ACC112 (cell line): ENCODE measurements at regions not wholly inside any gene's neighbourhood (a gene's known extent, or its start where the extent isn't known, plus 50 kb on each side); places are given as distances from the start of the nearest gene placed in this dataset.

Source experiments
- H2AFZ ChIP-seq: fragments of 200-600 bp; sonication (generic); one replicate; pipeline ENCODE4 v1.6.0; 2017; ENCODE audit warnings: antibody characterized with exemption, low read length; ENCODE audit not compliant: unreplicated experiment
- H3K27ac ChIP-seq: fragments of 200-600 bp; sonication (generic); 2 replicates; pipeline ENCODE4 v1.5.1; 2014; ENCODE audit warnings: low read depth, mild to moderate bottlenecking, antibody characterized with exemption, low read length, moderate library complexity
- H3K27me3 ChIP-seq: fragments of 200-600 bp; sonication (generic); 2 replicates; pipeline ENCODE4 v1.6.1; 2014; ENCODE audit warnings: mild to moderate bottlenecking, antibody characterized with exemption, low read length, moderate library complexity, mixed read lengths; ENCODE audit not compliant: insufficient read depth
- H3K36me3 ChIP-seq: fragments of 200-600 bp; sonication (generic); 2 replicates; pipeline ENCODE4 v1.6.1; 2016; ENCODE audit warnings: mild to moderate bottlenecking, antibody characterized with exemption, low read length, moderate library complexity, mixed read lengths; ENCODE audit not compliant: insufficient read depth
- H3K4me1 ChIP-seq: fragments of 200-600 bp; sonication (generic); one replicate; pipeline ENCODE4 v1.6.1; 2016; ENCODE audit warnings: low read length, mixed read lengths; ENCODE audit not compliant: insufficient read depth, unreplicated experiment, control insufficient read depth
- H3K4me3 ChIP-seq: fragments of 200-600 bp; sonication (generic); 2 replicates; pipeline ENCODE4 v1.5.1; 2014; ENCODE audit warnings: mild to moderate bottlenecking, low read depth, low read length
- H3K79me2 ChIP-seq: fragments of 200-600 bp; sonication (generic); one replicate; pipeline ENCODE4 v1.6.0; 2016; ENCODE audit warnings: low read length; ENCODE audit not compliant: control insufficient read depth, unreplicated experiment, insufficient read depth

DNA sequence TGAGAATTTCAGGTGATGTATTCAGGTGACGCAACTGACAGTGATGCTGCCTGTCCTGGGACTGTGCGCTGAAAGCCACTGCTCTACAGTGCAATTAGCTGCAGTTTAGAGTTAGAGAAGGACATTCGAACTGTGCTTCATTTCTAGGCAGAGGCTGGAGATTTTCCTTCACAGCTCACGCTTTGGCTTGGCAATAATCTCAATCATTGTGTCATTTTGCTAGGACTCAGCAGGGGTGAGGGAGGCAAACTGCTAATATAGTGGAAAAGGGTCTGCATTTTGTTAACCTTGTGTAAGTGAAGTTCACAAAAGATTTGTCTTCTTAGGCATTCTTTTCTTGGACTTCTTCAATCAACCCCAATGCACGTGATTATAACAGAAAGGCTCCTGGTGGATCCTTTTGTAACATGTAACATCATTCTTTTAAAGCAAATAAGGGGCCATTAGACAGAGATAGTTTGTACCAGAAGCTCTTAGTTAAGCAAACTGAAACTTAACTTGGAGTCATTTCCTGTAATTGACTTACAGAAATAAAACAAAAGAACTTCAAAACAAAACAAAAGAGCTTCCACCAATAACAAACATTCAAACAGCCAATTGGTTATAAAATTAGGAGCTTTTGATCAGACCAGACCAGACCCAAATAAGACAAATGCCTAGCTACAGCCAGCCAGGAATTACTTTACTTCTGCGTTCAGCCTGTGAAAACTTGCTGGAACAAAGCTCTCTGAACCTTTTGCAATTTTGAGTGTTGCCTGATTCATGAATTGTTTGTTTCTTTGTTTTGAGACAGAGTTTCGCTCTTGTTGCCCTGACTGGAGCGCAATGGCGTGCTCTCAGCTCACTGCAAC, 1376.3 kb upstream of the CELF4 start:
- Histone ChIP-seq H2AFZ (no peak overlapping the region), H3K36me3 (no peaks in the 10 kb centered on the region), H3K27ac (no peak overlapping the region), H3K27me3 (no peaks in the 10 kb centered on the region), H3K79me2 (no peaks in the 10 kb centered on the region), H3K4me1 (no peaks in the 10 kb centered on the region), H3K4me3 (no peak overlapping the region)

DNA sequence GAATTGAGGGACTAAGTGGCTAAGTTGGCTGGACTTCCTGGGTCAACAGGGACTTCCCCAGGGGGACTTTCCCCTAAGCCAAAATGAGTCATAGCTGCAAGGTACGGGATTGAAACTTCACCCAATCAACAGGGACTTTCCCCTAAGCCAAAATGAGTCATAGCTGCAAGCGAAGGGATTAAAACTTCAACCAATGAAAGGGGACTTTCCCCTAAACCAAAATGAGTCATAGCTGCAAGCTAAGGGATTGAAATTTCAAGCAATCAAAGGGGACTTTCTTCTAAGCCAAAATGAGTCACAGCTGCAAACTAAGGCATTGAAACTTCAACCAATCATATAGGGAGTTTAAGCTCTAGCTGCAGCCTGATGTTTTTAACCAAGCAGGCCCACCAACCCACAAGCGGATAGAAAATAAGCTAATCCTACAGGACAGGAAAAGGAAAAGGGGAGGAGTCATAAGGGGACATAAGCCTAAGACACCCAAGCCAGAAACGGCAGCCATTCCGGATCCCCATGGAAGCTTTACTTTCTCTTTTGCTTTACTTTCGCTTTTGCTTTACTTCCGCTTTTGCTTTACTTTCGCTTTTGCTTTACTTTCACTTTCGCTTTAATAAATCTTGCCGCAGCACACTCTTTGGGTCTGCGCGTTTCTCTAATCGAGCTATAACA, 1375.4 kb upstream of the CELF4 start:
- no peak overlapping the region for H2AFZ ChIP-seq
- no peaks in the 10 kb centered on the region for H3K79me2 ChIP-seq
- H3K4me3 ChIP-seq, result no peak overlapping the region
- no peaks in the 10 kb centered on the region for H3K4me1 ChIP-seq
- H3K36me3 ChIP-seq, result no peaks in the 10 kb centered on the region
- H3K27me3 ChIP-seq, result no peaks in the 10 kb centered on the region
- no peak overlapping the region; the same call in 1 of the 2 replicates for H3K27ac ChIP-seq

DNA sequence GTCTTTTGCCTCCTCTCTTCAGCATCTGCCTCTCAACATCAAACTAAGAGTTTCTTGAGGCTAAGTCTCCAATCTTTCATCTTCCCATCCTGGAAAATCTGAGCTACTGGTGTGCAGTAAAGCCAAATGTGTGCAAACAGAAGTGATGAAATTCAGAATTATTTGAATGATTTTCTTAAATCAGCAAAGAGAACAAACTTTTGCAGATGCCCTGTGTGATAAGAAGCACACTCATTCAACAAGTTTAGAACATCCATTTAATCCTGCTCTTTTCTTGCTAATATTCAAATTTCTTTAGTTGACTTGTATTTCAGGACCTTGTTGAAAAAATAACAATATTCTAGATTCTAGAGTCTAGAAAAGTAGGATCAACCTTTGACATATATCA, 1374.9 kb upstream of the CELF4 start:
- H2AFZ ChIP-seq, result no peak overlapping the region

DNA sequence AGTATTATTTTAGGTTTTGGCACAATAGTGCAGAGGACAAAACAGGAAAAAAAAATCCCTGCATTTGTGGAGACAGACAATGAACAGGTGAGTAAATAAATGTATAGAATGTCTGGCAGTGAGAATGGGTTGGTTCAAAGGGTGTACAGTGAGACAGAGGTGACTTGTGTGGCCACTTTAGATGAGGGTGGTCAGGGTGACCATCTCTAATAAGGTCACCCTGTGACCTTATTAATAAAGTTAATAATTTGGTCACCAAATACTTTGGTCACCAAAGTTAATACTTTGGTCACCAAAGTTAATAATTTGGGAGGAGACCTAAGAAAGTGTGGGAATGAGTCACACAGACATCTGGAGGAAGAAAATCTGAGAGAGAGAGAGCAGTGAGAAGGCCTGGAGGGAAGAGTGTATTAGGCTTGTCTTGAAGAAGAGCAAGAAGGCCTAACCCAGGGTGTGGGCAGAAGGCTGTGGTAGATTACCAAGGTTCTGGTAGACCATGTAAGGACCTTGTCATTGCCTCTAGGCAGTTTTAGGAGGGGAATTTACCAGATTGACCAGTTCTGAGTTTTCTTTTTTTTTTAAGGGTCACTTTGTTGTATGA, 1368.4 kb upstream of the CELF4 start:
- Histone ChIP-seq H3K4me1 (no peaks in the 10 kb centered on the region), H3K4me3 (no peak overlapping the region), H3K79me2 (no peaks in the 10 kb centered on the region), H2AFZ (no peak overlapping the region), H3K36me3 (no peaks in the 10 kb centered on the region), H3K27me3 (no peaks in the 10 kb centered on the region), H3K27ac (no peak overlapping the region)

More for the DNA sequence above, 1374.9 kb upstream of the CELF4 start:
- H3K79me2 ChIP-seq, result no peaks in the 10 kb centered on the region
- no peaks in the 10 kb centered on the region for H3K4me1 ChIP-seq
- no peak overlapping the region for H3K4me3 ChIP-seq
- H3K27me3 ChIP-seq, result no peaks in the 10 kb centered on the region
- no peaks in the 10 kb centered on the region for H3K36me3 ChIP-seq
- H3K27ac ChIP-seq, result no peak overlapping the region; the same call in 1 of the 2 replicates

DNA sequence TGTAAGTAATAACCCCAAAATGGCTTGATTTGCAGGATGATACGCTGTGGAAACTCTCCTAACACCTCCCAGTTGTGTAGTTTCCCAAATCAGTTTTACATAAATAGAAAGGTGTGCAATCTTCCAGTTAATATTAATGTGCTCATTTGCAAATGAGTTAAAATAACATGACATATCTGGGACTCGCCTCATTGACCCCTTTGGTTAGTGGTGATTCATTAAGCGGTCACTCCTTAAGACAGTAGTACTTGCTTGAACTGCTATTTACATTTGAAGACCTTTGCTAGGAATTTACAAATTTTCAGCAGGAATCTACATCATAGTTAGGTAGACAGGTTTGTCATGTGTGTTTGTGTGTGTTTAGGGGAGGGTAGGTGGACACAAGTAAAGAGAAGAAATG, 1367.7 kb upstream of the CELF4 start:
- H3K36me3 ChIP-seq, result no peaks in the 10 kb centered on the region
- H3K79me2 ChIP-seq, result no peaks in the 10 kb centered on the region
- H2AFZ ChIP-seq, result no peak overlapping the region
- H3K4me1 ChIP-seq, result no peaks in the 10 kb centered on the region
- H3K27me3 ChIP-seq, result no peaks in the 10 kb centered on the region
- H3K4me3 ChIP-seq, result no peak overlapping the region
- H3K27ac ChIP-seq, result no peak overlapping the region

DNA sequence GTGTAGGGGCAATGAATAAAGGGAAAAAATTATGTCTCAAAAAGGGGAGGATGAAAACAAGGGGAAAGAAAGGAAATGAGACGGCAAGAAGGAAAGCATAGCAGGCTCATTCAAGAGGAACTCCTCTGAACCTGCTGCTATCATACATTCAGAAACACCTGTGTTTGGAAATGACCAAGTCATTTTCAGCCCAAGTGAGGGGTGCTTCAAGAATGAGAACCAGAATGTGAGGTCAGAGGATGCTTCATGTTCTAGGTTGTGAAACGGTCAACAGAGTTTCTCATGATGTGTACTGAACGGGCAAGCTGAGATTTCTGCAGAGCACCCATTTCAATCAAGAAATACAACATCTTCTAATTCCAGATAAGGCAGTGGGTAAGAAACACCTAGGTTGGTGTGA, 1367.2 kb upstream of the CELF4 start:
- no peaks in the 10 kb centered on the region for H3K36me3 ChIP-seq
- H2AFZ ChIP-seq, result no peak overlapping the region
- no peak overlapping the region for H3K27ac ChIP-seq
- no peak overlapping the region for H3K4me3 ChIP-seq
- no peaks in the 10 kb centered on the region for H3K4me1 ChIP-seq
- H3K79me2 ChIP-seq, result no peaks in the 10 kb centered on the region
- H3K27me3 ChIP-seq, result no peaks in the 10 kb centered on the region

DNA sequence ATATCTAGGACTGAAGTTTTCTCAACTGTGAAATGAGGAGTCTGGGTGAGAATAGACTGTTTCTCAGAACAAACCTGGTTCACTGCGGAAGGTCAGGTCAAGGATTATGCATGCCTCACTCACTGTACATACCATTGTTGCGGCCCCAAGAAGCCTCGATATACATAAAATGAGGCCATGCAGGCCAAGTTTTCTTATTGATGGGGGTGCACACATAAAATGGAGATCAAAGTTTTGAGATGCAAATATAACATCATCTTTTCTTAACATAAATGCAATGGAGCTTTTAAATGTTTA, 1366.1 kb upstream of the CELF4 start:
- Histone ChIP-seq H3K4me1 (no peaks in the 10 kb centered on the region), H3K79me2 (no peaks in the 10 kb centered on the region), H3K4me3 (no peak overlapping the region), H3K27ac (no peak overlapping the region), H3K36me3 (no peaks in the 10 kb centered on the region), H3K27me3 (no peaks in the 10 kb centered on the region), H2AFZ (no peak overlapping the region)

DNA sequence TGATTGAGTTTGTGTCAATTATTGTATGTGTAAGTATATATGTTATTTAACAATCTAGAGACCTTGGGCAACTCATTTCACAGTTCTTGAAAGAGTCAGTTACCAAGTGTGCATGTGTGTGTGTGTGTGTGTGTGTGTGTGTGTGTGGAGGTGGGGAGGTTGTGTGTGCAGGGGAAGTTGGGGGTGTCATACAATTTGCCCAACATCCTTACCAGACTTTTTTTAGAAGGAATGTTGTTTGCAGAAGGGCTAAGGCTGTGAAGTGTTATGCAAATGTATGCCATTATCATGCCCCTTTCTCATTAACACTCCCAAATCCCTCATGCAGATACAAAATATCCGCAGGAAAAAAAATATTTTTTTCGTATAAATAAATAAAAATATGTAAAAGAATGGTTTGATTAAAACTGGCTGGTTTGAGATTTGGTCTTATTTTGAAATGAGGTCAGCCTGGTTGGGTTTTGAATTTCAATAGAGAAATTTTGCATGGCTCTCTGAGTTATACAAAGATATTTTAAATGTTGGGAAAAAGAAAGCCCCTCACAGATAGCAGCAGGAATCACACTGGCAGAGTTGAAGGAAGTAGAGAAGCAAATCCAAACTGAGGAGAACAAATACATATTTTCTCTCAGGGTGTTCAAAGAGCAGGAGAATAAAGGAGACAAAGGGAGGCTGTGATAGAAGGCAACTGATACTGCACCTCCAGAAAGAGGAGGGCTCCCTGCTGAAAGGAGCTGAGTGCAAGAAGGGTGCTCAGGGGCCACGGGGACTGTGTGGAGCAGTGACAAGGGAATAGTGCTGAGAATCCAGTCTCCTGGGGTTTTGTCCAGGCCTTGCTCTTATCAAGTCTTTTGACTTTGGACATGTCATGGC, 1365.5 kb upstream of the CELF4 start:
- no peaks in the 10 kb centered on the region for H3K4me1 ChIP-seq
- H3K36me3 ChIP-seq, result no peaks in the 10 kb centered on the region
- no peak overlapping the region for H2AFZ ChIP-seq
- H3K79me2 ChIP-seq, result no peaks in the 10 kb centered on the region
- H3K27ac ChIP-seq, result no peak overlapping the region
- no peak overlapping the region for H3K4me3 ChIP-seq
- H3K27me3 ChIP-seq, result no peaks in the 10 kb centered on the region

DNA sequence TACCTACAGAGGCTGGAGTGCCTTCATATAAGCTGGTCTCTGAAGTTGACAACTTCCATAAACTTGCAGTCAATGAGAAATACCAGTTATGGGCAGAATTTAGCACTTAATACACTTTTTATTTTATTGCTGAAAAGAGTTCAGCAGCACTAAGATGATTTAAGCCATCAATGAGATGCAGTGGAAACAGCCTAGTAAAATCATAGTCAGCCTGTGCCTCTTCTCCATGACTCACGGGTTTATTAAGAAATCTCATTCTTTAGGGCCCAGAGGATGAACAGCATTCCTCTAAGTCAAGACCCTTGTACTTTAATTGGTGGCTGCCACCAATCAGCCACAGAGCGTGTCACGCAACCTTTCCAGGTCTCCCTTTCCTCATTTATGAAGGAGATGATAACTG, 1357.9 kb upstream of the CELF4 start:
- H3K27ac ChIP-seq, result no peak overlapping the region
- no peaks in the 10 kb centered on the region for H3K4me1 ChIP-seq
- no peak overlapping the region for H3K4me3 ChIP-seq

DNA sequence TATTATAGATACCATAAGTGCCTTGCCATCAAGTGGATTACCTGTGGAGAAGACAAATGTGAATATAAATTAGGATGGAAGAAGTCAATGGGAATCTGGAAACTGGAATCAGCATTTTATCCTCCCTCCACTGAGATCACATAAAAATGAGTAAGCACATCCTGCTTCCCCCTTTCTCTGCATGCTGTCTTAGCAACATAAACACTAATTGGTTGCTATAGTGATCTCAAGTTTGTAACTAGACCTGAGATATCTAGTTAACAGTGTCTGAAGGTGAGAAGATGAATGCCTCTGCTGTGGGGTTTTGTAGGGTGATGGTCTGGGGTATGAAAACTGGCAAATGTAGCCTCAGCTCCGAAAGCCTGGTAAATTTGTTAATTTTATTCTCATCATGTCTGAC, 1357.5 kb upstream of the CELF4 start:
- no peaks in the 10 kb centered on the region for H3K36me3 ChIP-seq
- H3K4me3 ChIP-seq, result no peak overlapping the region
- H2AFZ ChIP-seq, result no peak overlapping the region
- no peaks in the 10 kb centered on the region for H3K27me3 ChIP-seq
- H3K27ac ChIP-seq, result no peak overlapping the region
- H3K79me2 ChIP-seq, result no peaks in the 10 kb centered on the region
- no peaks in the 10 kb centered on the region for H3K4me1 ChIP-seq

More for the DNA sequence above, 1357.9 kb upstream of the CELF4 start:
- Histone ChIP-seq H3K36me3 (no peaks in the 10 kb centered on the region), H3K27me3 (no peaks in the 10 kb centered on the region), H2AFZ (no peak overlapping the region), H3K79me2 (no peaks in the 10 kb centered on the region)
